HG03558 (cell line): ENCODE measurements at regions not wholly inside any gene's neighbourhood (a gene's known extent, or its start where the extent isn't known, plus 50 kb on each side); places are given as distances from the start of the nearest gene placed in this dataset.
"Not testable (repeated sequence)": the region's sequence is repeated elsewhere in the genome, so short reads cannot be mapped to it uniquely, and the experiment has no call there.

Experiments used
- ATAC-seq: cut with Tn5 transposase; IDR thresholded peaks from one replicate; pipeline ENCODE4 v1.9.1; 2021; ENCODE audit warnings: moderate number of reproducible peaks; ENCODE audit not compliant: unreplicated experiment; ENCODE audit errors: extremely low read depth

DNA sequence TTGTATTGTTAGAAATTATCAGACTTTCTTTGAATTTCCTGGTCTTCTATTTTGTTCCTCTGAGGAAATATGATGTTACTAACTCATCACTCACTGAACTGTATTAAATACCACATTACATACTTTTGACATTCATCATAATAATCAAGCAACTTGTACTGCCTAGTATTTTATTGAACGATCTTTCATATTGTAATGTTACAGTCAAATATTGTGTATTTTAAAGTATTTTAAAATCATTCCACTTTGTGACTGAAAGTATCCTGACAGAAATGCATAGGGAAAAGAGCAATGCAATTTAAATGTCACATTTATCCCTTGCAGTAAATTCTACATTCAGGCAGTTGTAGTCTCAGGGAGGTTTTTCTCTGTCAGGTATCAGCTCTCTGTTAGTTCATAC lies 1557.4 kb downstream of the CDH8 start:
- ATAC-seq = no peak

DNA sequence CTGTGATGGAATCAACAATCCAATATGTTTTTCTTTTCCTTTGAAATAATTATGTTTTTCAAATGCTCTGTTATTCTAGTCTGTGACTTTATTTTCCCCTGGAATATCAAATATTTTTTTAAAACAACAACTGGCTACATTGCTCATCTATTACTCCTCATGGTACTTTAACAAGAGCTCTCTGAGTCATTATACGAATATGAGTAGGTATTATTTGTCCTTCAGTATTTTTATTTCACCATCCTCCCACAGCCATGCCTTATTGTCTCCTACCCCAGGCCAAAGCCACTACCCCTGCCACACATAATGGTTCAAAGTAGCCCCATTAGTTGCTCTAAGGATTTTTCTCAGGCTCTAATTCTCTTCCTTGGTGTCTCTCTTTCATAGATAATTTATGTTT lies 1572.3 kb downstream of the CDH8 start:
- ATAC-seq = no peak

DNA sequence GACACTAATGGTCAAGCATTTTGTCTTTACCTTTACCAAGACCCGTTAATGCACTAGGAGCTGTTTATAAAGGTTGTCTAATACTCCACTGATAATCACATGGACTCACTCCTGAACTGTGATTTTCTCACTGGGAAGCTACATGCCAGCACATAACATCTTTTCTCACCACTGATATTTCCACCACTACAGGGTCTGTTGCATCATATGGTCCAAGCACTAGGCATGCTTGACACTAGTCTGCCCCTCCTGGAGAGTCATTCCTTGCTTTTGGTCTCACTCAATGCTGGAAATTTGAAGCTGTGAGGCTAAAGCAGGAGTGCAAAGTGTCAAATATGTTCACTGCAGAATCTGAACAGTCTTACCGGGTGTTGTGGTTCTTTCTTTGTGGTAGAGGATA lies 1576.8 kb downstream of the CDH8 start:
- ATAC-seq = no peak

DNA sequence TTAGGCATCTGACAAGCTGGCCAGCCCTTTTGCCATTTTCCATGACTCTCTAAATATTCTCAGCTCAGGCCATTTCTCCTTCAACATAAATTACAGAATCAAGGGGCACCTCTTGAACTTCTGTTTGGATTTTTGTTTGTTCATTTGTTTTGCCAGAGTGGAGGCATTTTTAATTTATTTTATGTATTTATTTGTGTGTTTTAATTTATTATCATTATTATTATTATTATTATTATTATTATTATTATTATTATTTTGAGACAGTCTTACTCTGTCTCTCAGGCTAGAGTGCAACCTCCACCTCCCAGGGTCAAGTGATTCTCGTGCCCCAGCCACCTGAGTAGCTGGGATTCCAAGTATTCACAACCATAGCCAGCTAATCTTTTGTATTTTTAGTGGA lies 1578.0 kb downstream of the CDH8 start:
- no peak for ATAC-seq

DNA sequence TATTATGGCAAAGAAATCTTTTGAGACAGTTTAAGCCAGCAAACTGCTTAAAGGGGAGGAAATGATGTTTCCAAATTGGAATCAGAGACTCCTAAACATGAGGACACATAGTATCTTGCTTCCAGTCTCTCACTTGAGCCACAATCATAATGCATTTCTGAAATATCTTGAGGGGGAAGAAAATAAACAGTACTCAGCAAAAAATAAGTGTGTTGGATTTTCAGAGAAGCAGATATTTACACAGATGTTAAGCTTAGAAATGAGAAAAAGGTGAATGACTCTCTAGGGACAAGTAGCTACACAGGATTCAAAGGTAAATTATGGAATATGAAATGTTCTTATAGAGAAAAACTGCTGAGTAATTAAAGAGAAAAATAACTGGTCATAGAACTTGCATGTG lies 1583.6 kb downstream of the CDH8 start:
- ATAC-seq = no peak

DNA sequence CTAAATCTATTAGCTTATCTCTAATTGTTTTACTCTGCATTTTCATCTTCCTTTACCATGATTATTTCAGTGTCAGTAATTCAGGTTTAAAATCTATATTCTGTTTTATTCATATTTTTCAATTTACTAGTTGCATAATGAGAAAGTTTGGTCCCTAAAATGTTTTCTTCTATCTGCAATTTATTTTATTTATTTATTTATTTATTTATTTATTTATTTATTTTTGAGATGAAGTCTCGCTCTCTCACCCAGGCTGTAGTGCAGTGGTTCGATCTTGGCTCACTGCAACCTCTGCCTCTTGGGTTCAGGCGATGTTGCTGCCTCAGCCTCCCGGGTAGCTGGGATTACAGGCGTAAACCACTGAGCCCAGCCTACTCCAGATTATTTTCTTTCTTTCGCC lies 1597.3 kb downstream of the CDH8 start:
- no peak for ATAC-seq

DNA sequence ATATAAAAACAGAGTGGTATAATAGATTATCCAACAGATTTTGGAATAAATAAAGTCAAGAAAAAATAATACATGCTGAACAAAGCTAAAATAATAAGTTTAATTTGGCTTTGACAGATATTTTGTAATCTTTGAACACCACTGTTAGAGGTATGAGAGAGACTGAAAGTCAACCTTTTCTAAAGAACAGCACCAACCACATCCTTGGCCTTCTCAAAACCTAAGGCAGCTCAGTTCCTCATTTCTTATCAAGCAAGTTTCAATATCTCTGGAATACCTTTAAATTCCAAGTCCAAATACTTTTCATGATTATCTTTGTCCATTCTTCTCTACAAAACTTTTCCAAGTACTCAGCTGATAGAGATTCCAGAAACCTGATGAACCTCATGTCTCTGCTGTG lies 1603.8 kb downstream of the CDH8 start:
- ATAC-seq = no peak

DNA sequence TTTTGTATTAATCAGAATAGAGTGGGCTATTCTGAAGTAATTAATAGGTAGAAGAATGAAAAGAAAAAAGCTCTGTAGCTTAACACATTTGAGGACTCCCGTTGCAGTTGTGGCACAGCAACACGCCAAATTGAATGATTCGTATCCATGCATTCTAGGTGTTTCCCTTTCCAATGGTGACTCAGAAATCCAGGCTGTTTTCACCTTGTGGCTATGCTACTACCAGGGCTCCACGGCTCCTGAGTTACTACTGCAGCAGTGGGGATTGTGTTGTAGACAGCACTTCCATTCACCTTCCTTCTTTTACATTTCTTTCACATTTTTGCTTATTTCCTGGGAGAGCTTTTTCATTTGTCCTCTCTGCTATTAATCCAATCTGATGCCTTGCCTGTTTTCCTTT lies 1616.4 kb downstream of the CDH8 start:
- no peak for ATAC-seq

DNA sequence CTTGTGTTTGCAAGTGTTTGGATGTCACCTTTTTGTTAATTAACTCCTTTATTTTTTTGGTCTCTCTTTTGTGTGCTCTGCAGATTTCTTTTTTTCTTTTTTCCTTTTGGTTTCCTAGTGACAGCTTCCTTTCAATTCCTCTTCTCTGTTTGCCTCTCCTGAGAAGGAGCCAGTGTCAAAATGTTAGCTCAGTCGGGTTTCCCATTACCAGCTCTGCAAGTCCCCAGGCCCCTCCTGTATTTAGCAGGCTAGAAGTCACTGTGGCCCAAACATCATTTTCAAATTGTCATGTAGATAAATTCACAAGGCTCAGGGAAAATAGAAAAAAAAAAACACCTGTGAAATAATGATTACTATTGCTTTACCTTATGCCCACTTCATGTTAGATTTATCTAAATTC lies 1621.6 kb downstream of the CDH8 start:
- no peak for ATAC-seq

DNA sequence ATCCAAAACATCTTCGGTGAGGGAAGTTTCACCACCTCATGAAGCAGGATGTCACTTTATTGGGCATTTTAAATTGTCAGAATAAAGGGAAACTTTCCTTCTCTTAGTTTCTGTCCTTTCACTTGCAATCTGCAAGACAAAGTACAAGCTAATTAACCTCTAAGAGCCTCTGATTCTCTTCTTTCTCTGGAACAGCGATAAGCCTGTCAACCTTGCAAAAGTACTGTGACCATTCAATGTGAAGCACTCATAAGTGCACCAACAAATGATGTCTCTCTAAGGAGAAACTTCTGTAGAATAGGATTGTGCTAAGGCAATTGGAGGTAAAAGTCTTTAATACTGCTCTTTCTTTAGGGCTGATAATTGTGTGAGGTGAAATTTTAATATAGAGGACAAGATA lies 1622.3 kb downstream of the CDH8 start:
- no peak for ATAC-seq

DNA sequence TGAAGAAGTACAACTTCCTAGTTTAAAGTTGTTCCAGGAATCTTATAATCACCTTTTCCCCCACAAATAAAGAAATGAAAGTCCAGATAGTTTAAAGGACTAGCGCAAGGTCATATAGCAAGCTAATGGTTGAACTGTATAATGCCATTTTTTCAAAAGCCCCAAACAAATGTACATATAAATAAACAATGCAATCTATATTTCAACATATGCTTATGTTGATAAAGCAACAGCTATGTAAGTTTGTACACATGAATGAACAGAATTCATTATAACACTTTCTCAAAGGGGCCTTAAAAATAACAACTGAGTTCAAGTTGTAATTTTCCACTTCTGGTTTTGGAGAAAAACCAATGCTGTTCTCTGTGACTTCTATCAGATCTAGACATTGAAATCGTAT lies 1628.6 kb downstream of the CDH8 start:
- ATAC-seq = no peak

DNA sequence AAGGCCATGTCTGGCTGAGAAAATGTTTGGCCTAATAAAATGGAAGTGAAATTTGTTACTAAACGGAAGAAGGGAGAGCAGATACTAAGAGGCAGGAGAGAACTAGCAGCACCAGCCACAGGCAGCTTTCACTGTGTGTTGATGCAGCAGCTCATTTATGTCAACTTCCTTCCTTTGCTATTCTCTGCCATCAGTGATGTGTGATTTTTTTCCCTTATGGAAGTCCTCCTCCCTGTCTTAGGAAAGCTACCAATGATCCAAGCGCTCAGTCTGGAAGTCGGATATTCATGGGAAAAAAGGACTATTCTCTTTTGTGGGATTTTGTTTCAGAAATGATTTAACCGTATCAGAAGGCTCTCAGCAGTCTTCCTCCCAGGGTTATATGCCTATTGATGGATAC lies 1629.2 kb downstream of the CDH8 start:
- ATAC-seq = no peak

DNA sequence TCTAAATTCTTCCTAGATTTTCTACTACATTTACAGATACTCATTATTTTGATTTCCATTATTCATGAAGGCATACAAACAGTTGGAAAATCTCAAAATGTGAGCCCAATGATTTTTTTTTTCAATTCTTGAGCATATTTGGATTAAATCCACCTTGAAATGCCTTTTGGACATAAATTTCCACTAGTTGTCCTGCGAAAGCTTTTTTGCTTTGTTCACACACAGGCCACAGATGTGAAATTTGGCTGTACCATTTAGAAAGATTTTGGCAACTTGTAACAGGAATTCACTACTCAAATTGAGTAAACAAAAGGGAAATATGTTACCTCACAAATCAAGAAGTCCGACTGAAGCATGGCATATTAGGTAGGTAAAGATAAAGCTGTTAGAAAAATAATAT lies 1631.0 kb downstream of the CDH8 start:
- no peak for ATAC-seq

DNA sequence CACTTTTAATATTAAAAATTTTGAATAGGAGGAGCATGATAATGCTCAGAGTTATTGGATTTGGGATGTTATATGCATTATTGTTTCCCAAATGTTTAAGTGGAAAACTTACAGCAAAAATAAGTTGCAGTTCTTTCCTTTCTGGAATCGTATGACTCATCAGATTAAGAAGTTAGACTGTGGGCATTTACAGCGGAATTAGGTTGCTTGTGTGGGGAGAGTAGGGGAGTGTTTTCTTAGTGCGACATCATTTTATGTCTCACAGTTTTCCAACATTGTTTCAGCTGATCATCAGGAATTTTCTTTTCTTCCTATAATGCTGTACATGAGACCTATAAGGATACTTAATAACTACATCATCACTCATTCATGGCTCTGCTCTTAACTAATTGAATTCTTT lies 1631.8 kb downstream of the CDH8 start:
- no peak for ATAC-seq

DNA sequence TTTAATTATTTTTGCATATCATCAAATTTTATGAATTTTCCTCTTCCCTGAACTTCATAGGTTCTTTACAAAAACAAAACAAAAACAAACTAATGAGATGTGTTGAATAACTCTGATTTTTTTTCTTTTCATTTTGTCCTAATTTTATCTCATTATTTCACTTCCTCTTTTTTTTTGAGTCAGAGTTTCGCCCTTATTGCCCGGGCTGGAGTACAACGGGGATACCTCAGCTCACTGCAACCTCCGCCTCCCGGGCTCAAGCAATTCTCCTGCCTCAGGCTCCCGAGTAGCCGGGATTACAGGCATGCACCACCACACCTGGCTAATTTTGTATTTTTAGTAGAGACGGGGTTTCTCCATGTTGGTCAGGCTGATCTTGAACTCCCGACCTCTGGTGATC lies 1633.3 kb downstream of the CDH8 start:
- ATAC-seq = not testable (repeated sequence)

DNA sequence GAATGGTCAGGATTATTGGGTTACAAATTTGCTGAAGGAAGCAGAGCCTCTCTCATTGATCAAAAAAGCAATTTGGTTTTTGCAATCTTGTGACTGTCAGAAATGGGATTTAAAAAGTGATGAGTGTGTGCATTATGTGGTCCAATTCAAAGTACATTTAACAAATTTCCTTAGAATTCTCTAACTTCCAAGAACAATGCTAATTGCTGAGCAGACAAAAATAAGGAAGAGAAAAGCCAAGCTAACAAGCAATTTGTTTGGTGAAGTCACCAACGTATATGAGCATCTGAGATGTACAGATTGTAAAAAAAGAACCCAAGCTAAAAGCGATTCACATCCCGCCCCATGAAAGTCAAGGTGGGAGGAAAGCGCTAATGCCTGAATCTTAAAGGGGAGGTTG lies 1643.9 kb downstream of the CDH8 start:
- ATAC-seq = no peak

DNA sequence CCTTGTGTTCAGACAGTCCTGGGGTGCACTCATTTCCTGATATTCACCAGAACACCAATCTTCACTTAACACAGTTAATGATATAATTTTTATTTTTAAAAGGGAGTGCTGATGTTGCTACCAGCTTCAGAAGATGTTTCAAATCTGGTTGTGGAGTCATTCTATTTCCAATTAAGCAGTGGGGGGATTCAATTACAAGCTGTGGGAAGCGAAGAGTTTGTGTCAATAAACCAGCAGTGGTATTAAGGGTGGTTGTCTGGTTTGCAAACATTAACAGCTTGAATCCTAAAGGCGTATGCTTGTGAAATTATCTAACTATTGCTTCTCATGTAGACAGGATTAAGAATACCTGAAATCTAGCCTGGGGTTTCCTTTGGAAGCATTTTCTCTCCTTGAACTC lies 1637.5 kb upstream of the GOT2 start:
- no peak for ATAC-seq

DNA sequence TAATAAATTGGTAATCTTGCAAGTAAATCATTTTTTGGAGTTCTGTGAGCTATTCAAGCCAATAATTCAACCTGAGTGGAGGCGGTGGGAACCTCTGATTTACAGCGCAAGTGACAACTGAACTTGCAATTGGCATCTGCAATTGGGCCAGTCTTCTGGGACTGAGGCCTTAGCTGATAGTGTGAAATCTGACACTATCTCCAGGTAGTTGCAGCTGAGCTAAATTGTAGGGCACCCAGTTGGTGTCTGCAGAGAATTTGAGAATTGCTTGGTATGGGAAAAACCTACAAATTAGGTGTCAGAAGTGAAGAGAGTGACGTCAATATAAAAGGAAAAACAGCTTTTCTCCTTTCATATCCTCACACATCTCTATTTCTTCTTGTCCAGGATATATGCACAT lies 1633.6 kb upstream of the GOT2 start:
- no peak for ATAC-seq

DNA sequence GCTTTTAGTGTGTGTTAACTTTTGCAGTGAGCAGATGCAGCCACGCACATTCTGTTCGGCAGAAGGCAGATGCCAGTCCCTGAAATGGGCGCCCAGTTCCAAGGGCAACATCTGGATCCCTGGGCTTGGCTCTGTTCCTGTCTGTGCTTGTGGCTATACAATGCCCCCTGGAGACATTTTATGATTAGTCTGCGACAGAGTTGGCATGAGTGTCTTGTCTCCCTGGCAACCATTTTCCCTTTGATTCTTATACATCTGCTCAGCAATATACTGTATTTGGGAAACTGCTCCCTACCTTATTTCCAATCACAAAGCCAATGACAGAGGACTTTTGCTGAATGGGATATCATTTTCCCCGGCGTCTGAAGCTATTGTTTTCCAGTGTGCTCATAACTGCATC lies 1629.5 kb upstream of the GOT2 start:
- ATAC-seq = no peak

DNA sequence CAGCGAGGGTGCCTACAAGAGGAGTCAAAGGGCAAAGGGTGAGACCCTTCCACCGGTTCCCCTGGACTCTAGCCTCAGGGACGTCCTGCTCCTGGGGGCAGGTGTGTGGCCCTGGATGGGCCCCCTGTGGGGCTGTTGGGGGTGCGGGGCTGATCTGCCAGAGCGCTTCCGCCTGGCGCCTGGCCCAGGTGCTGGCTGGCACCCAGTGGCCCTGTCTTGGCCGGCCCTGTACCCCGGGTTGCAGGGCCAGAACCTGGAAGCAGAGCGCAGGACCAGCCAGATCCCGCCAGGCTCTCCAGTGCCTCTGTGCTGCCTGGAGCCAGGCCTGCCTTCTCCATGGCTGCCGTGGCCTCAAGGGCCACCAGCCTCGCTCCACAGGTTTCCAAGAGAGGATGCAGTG lies 1625.8 kb upstream of the GOT2 start:
- ATAC-seq = not testable (repeated sequence)

DNA sequence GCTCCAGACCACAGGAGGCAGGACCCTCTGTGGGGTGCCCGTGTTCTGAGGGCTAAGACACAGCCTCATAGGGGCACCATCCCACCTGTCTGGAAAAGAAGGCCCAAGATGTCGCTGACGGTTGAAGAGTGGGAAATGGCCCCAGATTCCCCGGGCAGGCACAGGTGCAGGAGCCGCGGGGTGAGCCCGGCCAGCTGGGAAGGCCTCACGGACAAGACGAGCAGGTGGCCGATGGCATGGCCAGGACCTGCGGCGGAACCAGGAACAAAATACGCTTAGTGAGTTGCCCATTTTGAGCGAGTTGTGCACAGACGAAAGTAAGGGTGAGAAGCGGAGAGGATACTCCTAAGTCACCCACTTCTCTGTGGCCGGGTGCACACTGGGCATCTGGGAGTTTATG lies 1625.3 kb upstream of the GOT2 start:
- not testable (repeated sequence) for ATAC-seq

DNA sequence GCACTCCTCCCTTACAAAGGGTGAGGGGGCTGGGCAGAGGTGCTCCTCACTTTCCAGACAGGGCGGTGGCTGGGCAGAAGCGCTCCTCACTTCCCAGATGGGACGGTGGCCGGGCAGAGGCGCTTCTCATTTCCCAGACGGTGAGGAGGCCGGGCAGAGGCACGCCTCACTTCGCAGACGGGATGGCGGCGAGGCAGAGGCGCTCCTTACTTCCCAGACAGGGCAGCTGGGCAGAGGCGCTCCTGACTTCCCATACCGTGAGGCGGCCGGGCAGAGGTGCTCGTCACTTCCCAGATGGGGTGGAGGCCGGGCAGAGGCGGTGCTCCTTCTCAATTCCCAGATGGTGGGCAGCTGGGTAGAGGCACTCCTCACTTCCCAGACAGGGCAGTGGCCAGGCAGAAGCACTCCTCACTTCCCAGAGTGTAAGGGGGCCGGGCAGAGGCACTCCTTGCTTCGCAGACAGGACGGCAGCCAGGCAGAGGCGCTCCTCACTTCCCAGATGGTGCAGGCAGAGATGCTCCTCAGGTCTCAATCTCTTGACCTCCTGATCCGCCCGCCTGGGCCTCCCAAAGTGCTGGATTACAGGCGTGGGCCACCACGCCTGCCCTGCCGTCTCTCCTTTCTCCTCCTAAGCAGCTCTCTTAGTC lies 1623.9 kb upstream of the GOT2 start:
- ATAC-seq = not testable (repeated sequence)

DNA sequence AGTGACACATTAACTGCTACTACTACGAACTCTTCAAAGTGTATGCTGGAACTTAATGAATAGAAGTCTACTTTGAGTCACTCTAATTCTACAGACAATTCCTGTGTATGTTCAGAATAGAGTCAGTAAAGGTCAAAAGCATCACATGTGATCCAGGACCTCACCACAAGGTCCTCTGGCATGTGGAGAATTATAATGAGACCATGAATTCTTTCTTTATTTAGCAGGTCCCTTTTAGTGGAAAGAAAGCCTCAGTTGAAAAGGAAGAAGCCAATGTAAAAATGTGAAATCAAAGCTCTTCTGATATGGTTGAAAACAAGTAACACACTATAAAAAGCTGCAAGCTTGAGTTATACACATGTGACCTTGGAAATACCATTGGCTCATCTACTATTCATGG lies 1612.1 kb upstream of the GOT2 start:
- ATAC-seq = no peak
